Cardiac muscle cell (in vitro differentiated cells and primary cell): ENCODE measurements at regions not wholly inside any gene's neighbourhood (a gene's known extent, or its start where the extent isn't known, plus 50 kb on each side); places are given as distances from the start of the nearest gene placed in this dataset.
"Not testable (repeated sequence)": the region's sequence is repeated elsewhere in the genome, so short reads cannot be mapped to it uniquely, and the experiment has no call there.

Source experiments
- DNase-seq, 2 donors: peaks; one replicate each; pipeline versions ENCODE4 v3.0.0 to v3.0.0-alpha.2; 2010 to 2017; ENCODE audit warnings: low read depth in 1 of 2, low spot score in 1 of 2
- H3K27ac ChIP-seq: fragments of 200-600 bp; sonication (generic); 2 replicates; pipeline ENCODE4 v1.5.1; 2016
- H3K27me3 ChIP-seq: fragments of 200-600 bp; sonication (generic); 2 replicates; pipeline ENCODE4 v1.6.0; 2016; ENCODE audit warnings: control low read depth
- H3K36me3 ChIP-seq: fragments of 200-600 bp; sonication (generic); 2 replicates; pipeline ENCODE4 v1.5.1; 2016; ENCODE audit warnings: control low read depth
- H3K4me1 ChIP-seq: fragments of 200-600 bp; sonication (generic); 2 replicates; pipeline ENCODE4 v1.8.1; 2017; ENCODE audit warnings: low read depth, mild to moderate bottlenecking, mixed run types
- H3K4me3 ChIP-seq: fragments of 200-600 bp; sonication (generic); 2 replicates; pipeline ENCODE4 v1.5.1; 2016; ENCODE audit warnings: mild to moderate bottlenecking
- H3K9me3 ChIP-seq: fragments of 200-600 bp; sonication (generic); 2 replicates; pipeline ENCODE4 v1.5.1; 2017; ENCODE audit warnings: low read depth, mild to moderate bottlenecking, control low read depth
- CTCF ChIP-seq: IDR thresholded peaks from 2 replicates; pipeline ENCODE4 v1.5.1; 2012; ENCODE audit warnings: low read depth, mild to moderate bottlenecking, low read length

DNA sequence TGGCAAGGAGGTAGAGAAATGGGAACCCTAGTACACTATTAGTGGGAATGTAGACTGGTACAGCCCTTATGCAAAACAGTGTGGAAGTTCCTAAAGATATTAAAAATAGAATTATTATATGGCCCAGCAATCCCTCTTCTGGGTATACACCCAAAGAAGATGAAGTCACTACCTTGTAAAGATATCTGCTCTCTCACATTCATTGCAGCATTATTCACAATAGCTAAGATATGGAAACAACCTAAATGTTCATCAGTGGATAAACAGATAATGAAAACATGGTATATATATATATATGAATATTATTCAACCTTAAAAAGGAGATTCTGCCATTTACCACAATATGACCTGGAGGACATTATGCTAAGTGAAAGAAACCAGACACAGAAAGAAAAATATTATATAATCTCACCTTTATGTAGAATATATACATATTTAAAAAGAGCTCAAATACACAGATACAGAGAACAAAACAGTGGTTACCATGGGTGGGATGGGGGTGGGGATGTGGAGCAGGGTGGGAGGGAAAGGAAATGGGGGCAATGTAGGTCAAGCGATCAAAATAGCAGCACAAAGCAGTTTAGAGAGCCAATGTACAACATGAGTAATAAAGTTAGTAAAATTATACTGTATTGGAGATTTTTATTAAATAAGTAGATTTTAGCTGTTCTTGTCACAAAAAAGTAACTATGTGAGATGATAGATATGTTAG is 138.6 kb downstream of the SPRY1 start:
- Histone ChIP-seq H3K4me1 (no peaks in the 10 kb centered on the region), H3K27ac (no peak overlapping the region), H3K36me3 (no peaks in the 10 kb centered on the region), H3K27me3 (no peaks in the 10 kb centered on the region), H3K9me3 (no peaks in the 10 kb centered on the region), H3K4me3 (no peak overlapping the region)
- TF ChIP-seq CTCF = no peak
- no peak for DNase-seq

- no peak for DNase-seq
- H3K4me3 ChIP-seq = no peak overlapping the region
- H3K4me1 ChIP-seq = no peaks in the 10 kb centered on the region
- H3K27ac ChIP-seq = no peak overlapping the region
- no peaks in the 10 kb centered on the region for H3K9me3 ChIP-seq
- H3K36me3 ChIP-seq = no peaks in the 10 kb centered on the region
- H3K27me3 ChIP-seq = no peaks in the 10 kb centered on the region
- no peak for TF ChIP-seq CTCF
These were observed 139.6 kb downstream of the SPRY1 start for GRCh38 chr4:123536225-123536624.

GRCh38 chr4:123537906-123538402 is 141.4 kb downstream of the SPRY1 start:
- H3K36me3 ChIP-seq, H3K27me3 ChIP-seq, H3K9me3 ChIP-seq, DNase-seq, H3K27ac ChIP-seq, H3K4me1 ChIP-seq, H3K4me3 ChIP-seq: not testable (repeated sequence)

- Histone ChIP-seq H3K4me3 (no peak overlapping the region), H3K27me3 (no peaks in the 10 kb centered on the region), H3K4me1 (peaks cover 4% of the 10 kb centered on the region), H3K9me3 (no peaks in the 10 kb centered on the region), H3K27ac (no peak overlapping the region), H3K36me3 (no peaks in the 10 kb centered on the region)
- no peak for TF ChIP-seq CTCF
- DNase-seq = no peak
These were observed 149.3 kb downstream of the SPRY1 start for GRCh38 chr4:123545667-123546572.

DNA sequence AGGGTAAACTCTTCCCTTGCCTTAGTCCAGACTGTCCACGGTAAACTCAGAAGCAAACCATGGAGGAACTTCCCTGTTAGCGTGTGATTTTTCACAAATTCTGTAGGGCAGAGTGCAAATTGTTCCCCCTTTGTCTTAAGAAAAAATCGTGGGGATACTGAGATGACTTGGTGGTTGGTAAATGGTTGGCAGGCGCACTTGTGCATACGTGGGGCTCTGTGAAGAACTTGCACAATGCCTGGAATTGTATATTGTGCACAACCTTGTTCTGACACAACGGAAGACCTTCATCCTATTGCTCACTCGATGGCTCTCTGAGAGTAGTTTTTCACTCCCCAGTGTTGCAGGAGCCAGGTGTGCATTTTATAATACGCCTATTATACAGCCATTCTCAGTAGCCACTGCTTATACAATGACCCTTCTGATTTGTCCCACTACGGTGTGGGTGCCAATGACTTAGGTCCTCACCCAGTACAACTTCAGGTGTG is 150.0 kb downstream of the SPRY1 start:
- H3K4me3 ChIP-seq = no peak overlapping the region

More for the DNA sequence above, 150.0 kb downstream of the SPRY1 start:
- H3K27ac ChIP-seq = no peak overlapping the region
- no peaks in the 10 kb centered on the region for H3K9me3 ChIP-seq
- no peak for DNase-seq
- peaks cover 4% of the 10 kb centered on the region for H3K4me1 ChIP-seq
- TF ChIP-seq CTCF = no peak
- no peaks in the 10 kb centered on the region for H3K27me3 ChIP-seq
- H3K36me3 ChIP-seq = no peaks in the 10 kb centered on the region
